ENCODE measurements at regions not wholly inside any gene's neighbourhood (a gene's known extent, or its start where the extent isn't known, plus 50 kb on each side); places are given as distances from the start of the nearest gene placed in this dataset.
A peak's percentile ranks its signal among the peaks of the same experiment; 100 is the strongest.

DNA sequence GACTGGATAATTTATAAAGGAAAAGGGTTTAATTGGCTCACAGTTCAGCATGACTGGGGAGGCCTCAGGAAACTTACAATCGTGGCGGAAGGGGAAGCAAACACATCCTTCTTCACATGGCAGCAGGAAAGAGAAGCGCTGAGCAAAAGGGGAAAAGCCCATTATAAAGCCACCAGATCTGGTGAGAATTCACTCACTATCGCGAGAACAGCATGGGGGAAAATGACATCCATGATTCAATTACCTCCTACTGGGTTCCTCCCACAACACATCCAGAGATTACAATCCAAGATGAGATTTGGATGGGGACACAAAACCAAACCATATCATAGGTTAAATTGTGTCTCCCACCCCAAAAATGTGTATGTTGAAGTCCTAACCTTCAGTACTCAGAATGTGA, 491.7 kb downstream of the SETD4 start:
- in situ Hi-C loops (cut with MboI; ENCODE audit: low sequenced_read_pairs in 4 of 4) (no loop called here), intact Hi-C loops (cut with DNase I; ENCODE audit: low total_unique reads) (no loop called here)
- Histone ChIP-seq H3K4me3 (no peak overlapping the region), H3K27ac (no peak overlapping the region), H3K9me3 (no peaks in the 10 kb centered on the region), H3K4me1 (peaks cover 0 to 7% of the 10 kb centered on the region in 2 donors), H3K27me3 (no peaks in the 10 kb centered on the region), H3K36me3 (no peaks in the 10 kb centered on the region)
- no peak for TF ChIP-seq POLR2A (IDR thresholded peaks at IDR 0.05)
- TF ChIP-seq, protein P1, sequence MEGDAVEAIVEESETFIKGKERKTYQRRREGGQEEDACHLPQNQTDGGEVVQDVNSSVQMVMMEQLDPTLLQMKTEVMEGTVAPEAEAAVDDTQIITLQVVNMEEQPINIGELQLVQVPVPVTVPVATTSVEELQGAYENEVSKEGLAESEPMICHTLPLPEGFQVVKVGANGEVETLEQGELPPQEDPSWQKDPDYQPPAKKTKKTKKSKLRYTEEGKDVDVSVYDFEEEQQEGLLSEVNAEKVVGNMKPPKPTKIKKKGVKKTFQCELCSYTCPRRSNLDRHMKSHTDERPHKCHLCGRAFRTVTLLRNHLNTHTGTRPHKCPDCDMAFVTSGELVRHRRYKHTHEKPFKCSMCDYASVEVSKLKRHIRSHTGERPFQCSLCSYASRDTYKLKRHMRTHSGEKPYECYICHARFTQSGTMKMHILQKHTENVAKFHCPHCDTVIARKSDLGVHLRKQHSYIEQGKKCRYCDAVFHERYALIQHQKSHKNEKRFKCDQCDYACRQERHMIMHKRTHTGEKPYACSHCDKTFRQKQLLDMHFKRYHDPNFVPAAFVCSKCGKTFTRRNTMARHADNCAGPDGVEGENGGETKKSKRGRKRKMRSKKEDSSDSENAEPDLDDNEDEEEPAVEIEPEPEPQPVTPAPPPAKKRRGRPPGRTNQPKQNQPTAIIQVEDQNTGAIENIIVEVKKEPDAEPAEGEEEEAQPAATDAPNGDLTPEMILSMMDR (IDR thresholded peaks at IDR 0.05 in 4 of 5, conservative IDR thresholded peaks at IDR 0.05 in 1 of 5): no peak
- DNase-seq: no peak
- no peak for ATAC-seq

DNA sequence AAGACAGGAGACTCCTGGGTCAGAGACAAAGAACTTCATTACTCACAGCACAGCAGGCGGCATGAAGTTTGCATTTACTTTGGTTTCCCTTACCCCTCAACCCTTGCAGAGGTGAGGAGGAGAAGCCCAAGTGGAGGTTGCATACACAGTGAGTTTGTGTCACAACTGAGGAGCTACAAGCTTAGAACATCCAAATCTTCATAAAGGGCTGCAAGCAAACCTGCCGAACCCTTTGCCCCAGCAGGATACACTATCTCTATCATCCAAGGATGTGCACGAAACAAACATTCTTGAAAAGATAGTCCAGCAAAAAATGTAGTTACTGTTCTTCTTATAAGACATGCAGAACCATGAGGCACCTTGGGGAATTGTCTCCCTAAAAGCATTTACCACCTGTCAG, 493.5 kb downstream of the SETD4 start:
- Histone ChIP-seq H3K4me3 (no peak overlapping the region), H3K9me3 (no peaks in the 10 kb centered on the region), H3K27ac (no peak overlapping the region), H3K36me3 (no peaks in the 10 kb centered on the region), H3K4me1 (peaks cover 0 to 7% of the 10 kb centered on the region in 2 donors), H3K27me3 (no peaks in the 10 kb centered on the region)
- ATAC-seq (no peak), DNase-seq (no peak)
- intact Hi-C loops (cut with DNase I; ENCODE audit: low total_unique reads) (no loop called here), in situ Hi-C loops (cut with MboI; ENCODE audit: low sequenced_read_pairs in 4 of 4) (no loop called here)
- no peak for TF ChIP-seq POLR2A (IDR thresholded peaks at IDR 0.05)
- TF ChIP-seq, protein P1 (IDR thresholded peaks at IDR 0.05 in 4 of 5, conservative IDR thresholded peaks at IDR 0.05 in 1 of 5): no peak

DNA sequence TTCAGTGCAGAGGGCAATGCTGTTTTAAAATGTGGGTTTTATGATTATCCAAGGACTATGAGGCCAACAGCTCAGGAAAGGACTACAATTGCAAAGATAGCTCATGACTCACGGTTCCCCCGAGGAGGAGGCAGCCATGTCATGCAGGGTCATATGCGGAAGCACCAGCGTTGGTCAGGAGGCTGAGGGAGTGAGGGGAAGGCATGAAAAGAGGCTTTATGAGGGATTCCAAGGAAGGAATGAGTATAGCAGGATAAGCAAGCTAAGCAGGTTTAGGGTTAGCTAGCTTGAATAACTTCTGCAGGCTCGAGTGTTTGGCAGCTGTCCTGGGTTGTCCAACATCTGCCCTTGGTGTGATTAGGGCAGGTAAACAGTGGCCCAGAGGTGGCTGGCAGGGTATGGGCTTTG, 495.1 kb downstream of the SETD4 start:
- H3K4me3 ChIP-seq: no peak overlapping the region
- ATAC-seq (peak in 1 of 2 donors; percentile 76), DNase-seq (peak in 1 of 2 donors; percentile 47)
- H3K27ac ChIP-seq: no peak overlapping the region
- H3K9me3 ChIP-seq: no peaks in the 10 kb centered on the region
- peaks cover 0 to 7% of the 10 kb centered on the region in 2 donors for H3K4me1 ChIP-seq
- no peaks in the 10 kb centered on the region for H3K27me3 ChIP-seq
- no peaks in the 10 kb centered on the region for H3K36me3 ChIP-seq
- intact Hi-C loops (cut with DNase I; ENCODE audit: low total_unique reads) (no loop called here), in situ Hi-C loops (cut with MboI; ENCODE audit: low sequenced_read_pairs in 4 of 4) (no loop called here)
- TF ChIP-seq, protein P1 (IDR thresholded peaks at IDR 0.05 in 4 of 5, conservative IDR thresholded peaks at IDR 0.05 in 1 of 5): no peak
- no peak for TF ChIP-seq POLR2A (IDR thresholded peaks at IDR 0.05)

DNA sequence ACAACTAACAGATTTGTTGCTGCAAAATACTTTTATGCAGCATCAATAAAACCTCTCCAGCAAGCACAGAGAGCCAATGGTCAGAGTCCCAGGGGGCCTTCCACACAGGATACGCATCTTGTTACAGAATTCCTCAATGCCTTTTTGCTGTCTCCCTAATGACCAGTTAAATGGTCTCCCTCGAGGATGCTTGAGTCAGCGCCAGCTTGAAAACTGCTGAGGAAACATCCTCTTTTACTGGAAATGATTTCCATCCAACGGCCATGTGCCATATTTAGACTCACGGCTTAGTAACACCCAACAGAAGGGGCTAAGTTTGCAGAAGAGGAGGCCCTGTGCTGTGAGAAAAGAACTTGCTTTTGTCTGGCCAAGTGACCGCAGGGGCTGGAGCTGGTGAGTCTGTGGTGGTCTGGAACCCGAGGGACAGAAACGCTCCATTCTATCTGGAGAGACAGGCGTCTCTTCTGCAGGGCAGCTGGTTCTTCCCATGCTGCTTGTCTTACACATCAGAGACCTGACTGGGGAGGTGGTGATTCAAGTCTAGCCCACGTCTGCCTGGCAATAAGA, 496.4 kb downstream of the SETD4 start:
- in situ Hi-C loops (cut with MboI; ENCODE audit: low sequenced_read_pairs in 4 of 4): no loop called here
- peak; percentile 5 to 21 for DNase-seq
- H3K36me3 ChIP-seq: no peaks in the 10 kb centered on the region
- intact Hi-C loops (cut with DNase I; ENCODE audit: low total_unique reads): no loop called here
- H3K27me3 ChIP-seq: no peaks in the 10 kb centered on the region
- no peak overlapping the region for H3K27ac ChIP-seq
- no peaks in the 10 kb centered on the region for H3K9me3 ChIP-seq
- H3K4me1 ChIP-seq: peaks cover 0 to 7% of the 10 kb centered on the region in 2 donors
- no peak for TF ChIP-seq POLR2A (IDR thresholded peaks at IDR 0.05)
- TF ChIP-seq, protein P1 (IDR thresholded peaks at IDR 0.05 in 4 of 5, conservative IDR thresholded peaks at IDR 0.05 in 1 of 5): no peak
- ATAC-seq: peak in 1 of 2 donors; percentile 21
- no peak overlapping the region for H3K4me3 ChIP-seq

DNA sequence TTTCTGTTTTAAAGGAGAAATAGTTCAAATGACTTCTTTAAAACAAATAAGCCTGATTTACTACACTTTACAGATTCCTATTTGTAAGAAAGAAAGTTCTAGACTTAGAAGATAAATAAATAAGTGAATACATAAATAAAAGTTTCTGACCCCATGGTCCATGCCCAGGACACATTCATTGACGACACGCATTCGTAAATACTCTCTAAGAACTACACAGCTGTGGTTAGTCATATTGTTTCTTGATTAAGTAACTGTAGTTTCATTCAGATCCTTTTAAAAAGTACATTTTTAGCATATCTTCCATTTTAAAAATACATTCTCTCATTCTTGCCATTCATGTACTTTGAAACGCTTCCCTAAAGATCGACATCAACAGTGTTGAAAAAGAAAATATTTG, 497.4 kb downstream of the SETD4 start:
- Histone ChIP-seq H3K27ac (no peak overlapping the region), H3K4me3 (no peak overlapping the region), H3K4me1 (peaks cover 0 to 7% of the 10 kb centered on the region in 2 donors), H3K9me3 (no peaks in the 10 kb centered on the region), H3K36me3 (no peaks in the 10 kb centered on the region), H3K27me3 (no peaks in the 10 kb centered on the region)
- intact Hi-C loops (cut with DNase I; ENCODE audit: low total_unique reads): no loop called here
- ATAC-seq (no peak), DNase-seq (no peak)
- in situ Hi-C loops (cut with MboI; ENCODE audit: low sequenced_read_pairs in 4 of 4): no loop called here
- TF ChIP-seq, protein P1 (IDR thresholded peaks at IDR 0.05 in 4 of 5, conservative IDR thresholded peaks at IDR 0.05 in 1 of 5): no peak
- TF ChIP-seq POLR2A (IDR thresholded peaks at IDR 0.05): no peak
